Osteocyte (in vitro differentiated cells): ENCODE measurements at regions not wholly inside any gene's neighbourhood (a gene's known extent, or its start where the extent isn't known, plus 50 kb on each side); places are given as distances from the start of the nearest gene placed in this dataset.
A peak's percentile ranks its signal among the peaks of the same experiment; 100 is the strongest.

ENCODE experiments used
- DNase-seq: peaks from one replicate; pipeline ENCODE4 v3.0.0; 2021; ENCODE audit warnings: mixed read lengths; ENCODE audit not compliant: unreplicated experiment; ENCODE audit errors: extremely low spot score
- H3K27ac Mint-ChIP-seq: one replicate; pipeline ENCODE4 v1.8.0; 2021; ENCODE audit warnings: mild to moderate bottlenecking, mixed read lengths; ENCODE audit not compliant: unreplicated experiment
- H3K27me3 Mint-ChIP-seq: one replicate; pipeline ENCODE4 v1.8.0; 2021; ENCODE audit warnings: mixed read lengths; ENCODE audit not compliant: unreplicated experiment
- H3K36me3 Mint-ChIP-seq: one replicate; pipeline ENCODE4 v1.8.0; 2021; ENCODE audit warnings: mixed read lengths; ENCODE audit not compliant: unreplicated experiment
- H3K4me1 Mint-ChIP-seq: one replicate; pipeline ENCODE4 v1.8.0; 2021; ENCODE audit warnings: mixed read lengths; ENCODE audit not compliant: unreplicated experiment
- H3K4me3 Mint-ChIP-seq: one replicate; pipeline ENCODE4 v1.8.0; 2021; ENCODE audit warnings: mild to moderate bottlenecking, moderate library complexity, mixed read lengths; ENCODE audit not compliant: unreplicated experiment
- H3K9me3 Mint-ChIP-seq: one replicate; pipeline ENCODE4 v1.8.0; 2021; ENCODE audit warnings: mixed read lengths; ENCODE audit not compliant: unreplicated experiment
- TF ChIP-seq, protein P1 (sequence below): fragments of 200-600 bp; sonication (generic); IDR thresholded peaks from 2 replicates; pipeline ENCODE4 v1.5.0; 2021; ENCODE audit warnings: antibody characterized with exemption, mild to moderate bottlenecking, moderate library complexity

- TF ChIP-seq, protein P1, sequence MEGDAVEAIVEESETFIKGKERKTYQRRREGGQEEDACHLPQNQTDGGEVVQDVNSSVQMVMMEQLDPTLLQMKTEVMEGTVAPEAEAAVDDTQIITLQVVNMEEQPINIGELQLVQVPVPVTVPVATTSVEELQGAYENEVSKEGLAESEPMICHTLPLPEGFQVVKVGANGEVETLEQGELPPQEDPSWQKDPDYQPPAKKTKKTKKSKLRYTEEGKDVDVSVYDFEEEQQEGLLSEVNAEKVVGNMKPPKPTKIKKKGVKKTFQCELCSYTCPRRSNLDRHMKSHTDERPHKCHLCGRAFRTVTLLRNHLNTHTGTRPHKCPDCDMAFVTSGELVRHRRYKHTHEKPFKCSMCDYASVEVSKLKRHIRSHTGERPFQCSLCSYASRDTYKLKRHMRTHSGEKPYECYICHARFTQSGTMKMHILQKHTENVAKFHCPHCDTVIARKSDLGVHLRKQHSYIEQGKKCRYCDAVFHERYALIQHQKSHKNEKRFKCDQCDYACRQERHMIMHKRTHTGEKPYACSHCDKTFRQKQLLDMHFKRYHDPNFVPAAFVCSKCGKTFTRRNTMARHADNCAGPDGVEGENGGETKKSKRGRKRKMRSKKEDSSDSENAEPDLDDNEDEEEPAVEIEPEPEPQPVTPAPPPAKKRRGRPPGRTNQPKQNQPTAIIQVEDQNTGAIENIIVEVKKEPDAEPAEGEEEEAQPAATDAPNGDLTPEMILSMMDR: no peak
- Mint-ChIP-seq H3K4me3 (no peak overlapping the region), H3K36me3 (no peaks in the 10 kb centered on the region), H3K9me3 (no peaks in the 10 kb centered on the region), H3K4me1 (no peaks in the 10 kb centered on the region), H3K27me3 (no peaks in the 10 kb centered on the region), H3K27ac (no peak overlapping the region)
- no peak for DNase-seq
Measured at GRCh38 chr13:33925563-33925962, 107.6 kb downstream of the RFC3 start.

GRCh38 chr13:33927315-33927714 lies 109.4 kb downstream of the RFC3 start:
- H3K4me3 Mint-ChIP-seq: no peak overlapping the region
- no peaks in the 10 kb centered on the region for H3K36me3 Mint-ChIP-seq
- no peaks in the 10 kb centered on the region for H3K9me3 Mint-ChIP-seq
- H3K27me3 Mint-ChIP-seq: no peaks in the 10 kb centered on the region
- DNase-seq: no peak
- H3K4me1 Mint-ChIP-seq: no peaks in the 10 kb centered on the region
- TF ChIP-seq, protein P1: no peak
- no peak overlapping the region for H3K27ac Mint-ChIP-seq

GRCh38 chr13:33931397-33932311 lies 113.7 kb downstream of the RFC3 start:
- H3K4me3 Mint-ChIP-seq: no peak overlapping the region
- no peaks in the 10 kb centered on the region for H3K9me3 Mint-ChIP-seq
- H3K4me1 Mint-ChIP-seq: peaks cover 19% of the 10 kb centered on the region
- no peaks in the 10 kb centered on the region for H3K27me3 Mint-ChIP-seq
- no peak for DNase-seq
- TF ChIP-seq, protein P1: peak; percentile 66
- no peaks in the 10 kb centered on the region for H3K36me3 Mint-ChIP-seq
- no peak overlapping the region for H3K27ac Mint-ChIP-seq

GRCh38 chr13:33932769-33933406 lies 114.9 kb downstream of the RFC3 start:
- TF ChIP-seq, protein P1: no peak
- no peaks in the 10 kb centered on the region for H3K9me3 Mint-ChIP-seq
- no peak for DNase-seq
- no peak overlapping the region for H3K4me3 Mint-ChIP-seq
- H3K4me1 Mint-ChIP-seq: peaks cover 19% of the 10 kb centered on the region
- H3K36me3 Mint-ChIP-seq: no peaks in the 10 kb centered on the region
- no peaks in the 10 kb centered on the region for H3K27me3 Mint-ChIP-seq
- no peak overlapping the region for H3K27ac Mint-ChIP-seq

DNA sequence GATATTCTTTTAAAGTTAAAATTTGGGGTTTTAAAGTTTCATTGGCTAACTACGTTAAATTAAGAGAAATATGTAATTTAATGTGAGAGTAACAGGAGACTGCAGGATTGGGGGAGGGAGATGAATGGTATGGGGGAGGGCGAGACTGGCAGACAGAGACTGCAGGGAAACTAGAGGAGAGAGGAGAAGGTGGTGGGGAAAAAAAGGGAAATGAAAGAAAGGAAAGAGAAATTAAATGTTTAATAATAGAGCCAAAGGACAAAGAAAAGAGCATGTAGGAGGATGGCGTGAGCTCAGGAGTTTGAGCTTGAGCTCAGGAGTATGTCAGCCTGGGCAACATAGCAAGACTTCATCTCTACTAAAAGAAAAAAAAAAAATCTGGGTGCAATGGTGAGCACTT lies 115.9 kb downstream of the RFC3 start:
- Mint-ChIP-seq H3K27me3 (no peaks in the 10 kb centered on the region), H3K27ac (no peak overlapping the region), H3K4me3 (no peak overlapping the region), H3K36me3 (no peaks in the 10 kb centered on the region), H3K4me1 (peaks cover 19% of the 10 kb centered on the region), H3K9me3 (no peaks in the 10 kb centered on the region)
- TF ChIP-seq, protein P1: no peak
- no peak for DNase-seq
